Spleen (tissue), 7 donors: ENCODE measurements at regions not wholly inside any gene's neighbourhood (a gene's known extent, or its start where the extent isn't known, plus 50 kb on each side); places are given as distances from the start of the nearest gene placed in this dataset.

Experiments
- CTCF ChIP-seq, 11 experiments: fragments of 200-600 bp in 7 of 11; fragments of 450-650 bp in 4 of 11; sonication (generic) in 4 of 11; IDR thresholded peaks in 8 of 11; conservative IDR thresholded peaks in 3 of 11; 1 replicate in 7 of 11; 2 replicates in 4 of 11; pipeline versions ENCODE4 v1.4.0 to v1.8.0; 2016 to 2021; ENCODE audit warnings: antibody characterized with exemption in 11 of 11, inconsistent platforms in 4 of 11, mild to moderate bottlenecking in 1 of 11
- POLR2A ChIP-seq, 3 donors: fragments of 450-650 bp; IDR thresholded peaks; one replicate each; pipeline ENCODE4 v1.5.1; 2017; ENCODE audit warnings: antibody characterized with exemption in 3 of 3, mild to moderate bottlenecking in 1 of 3
- POLR2AphosphoS5 ChIP-seq, 3 donors: sonication (generic); formaldehyde crosslinking; IDR thresholded peaks; one replicate each; pipeline ENCODE4 v1.5.1; 2017; ENCODE audit warnings: antibody characterized with exemption in 3 of 3
- donor health status: DM: no; HTN: no; CAD: no; lungs with moderate emphysema.
- donor health status: DM: no; HTN: no; CAD: no.
- donor health status: DM: no; HTN: no; CAD: no.

DNA sequence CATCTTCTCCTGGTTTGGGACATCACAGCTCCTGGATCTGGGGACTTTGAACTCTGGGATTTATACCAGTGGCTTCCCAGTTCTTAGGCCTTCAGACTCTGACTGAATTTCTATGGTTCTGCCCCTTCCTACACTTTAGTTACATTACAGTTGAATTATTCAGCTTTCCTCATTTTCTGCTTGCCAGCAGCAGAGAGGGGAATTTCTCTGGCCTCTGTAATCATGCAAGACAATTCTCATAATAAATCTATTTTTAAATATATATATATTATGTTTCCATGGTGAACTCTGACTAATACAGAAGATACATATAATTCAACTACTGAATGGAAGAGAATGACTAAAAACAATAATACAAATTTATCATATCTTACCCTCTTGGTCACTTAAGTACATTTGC, 1478.6 kb upstream of the ACVR2A start:
- no peak for TF ChIP-seq CTCF (IDR thresholded peaks at IDR 0.05 in 8 of 11, conservative IDR thresholded peaks at IDR 0.05 in 3 of 11)
- TF ChIP-seq POLR2A (IDR thresholded peaks at IDR 0.05): no peak
- TF ChIP-seq POLR2AphosphoS5 (IDR thresholded peaks at IDR 0.05): no peak
